ENCODE measurements at regions not wholly inside any gene's neighbourhood (a gene's known extent, or its start where the extent isn't known, plus 50 kb on each side); places are given as distances from the start of the nearest gene placed in this dataset.
A peak's percentile ranks its signal among the peaks of the same experiment; 100 is the strongest.

DNA sequence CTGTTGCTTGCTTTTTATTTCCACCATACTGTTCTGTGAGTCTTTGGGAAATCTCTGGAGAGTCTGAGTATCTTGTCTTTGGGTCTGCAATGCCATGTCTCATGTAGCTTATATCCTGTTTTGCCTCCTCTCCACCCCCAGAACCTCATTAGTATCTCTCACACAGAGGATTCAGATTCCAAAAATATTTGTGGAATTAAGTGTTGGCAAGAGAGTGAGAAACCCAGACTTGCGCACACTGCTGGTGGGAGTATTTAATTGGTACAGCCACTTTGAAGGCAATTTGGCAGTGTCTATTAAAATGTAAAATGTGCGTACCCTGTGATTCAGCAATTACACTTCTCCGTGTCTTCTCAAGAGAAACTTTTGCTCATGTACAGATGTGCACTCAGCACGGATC lies 68.6 kb downstream of the ZNF621 start:
- no peak for DNase-seq

GRCh38 chr3:40597441-40597840 lies 72.7 kb downstream of the ZNF621 start:
- no peak for DNase-seq

- DNase-seq, result no peak
Observed at GRCh38 chr3:40598338-40598737, 73.6 kb downstream of the ZNF621 start.

DNA sequence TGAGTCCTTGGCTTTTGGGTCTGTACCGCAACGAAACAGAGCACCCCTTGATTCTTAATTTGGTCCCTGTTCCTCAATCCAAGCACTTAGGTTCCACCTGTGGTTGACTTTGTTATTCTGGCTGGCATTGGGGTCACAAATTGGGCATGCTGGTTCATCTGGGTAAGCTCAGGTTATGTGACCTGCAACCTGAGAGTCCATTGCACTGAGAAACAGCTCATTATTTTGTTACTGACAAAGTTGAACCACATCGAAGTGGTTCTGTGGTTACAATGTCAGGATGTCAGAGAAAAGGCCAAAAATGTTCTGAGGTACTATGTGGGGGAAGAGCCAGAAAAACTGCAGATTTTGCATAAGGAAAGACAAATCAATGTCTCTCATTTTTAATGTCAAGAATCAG lies 74.2 kb downstream of the ZNF621 start:
- DNase-seq, result no peak

GRCh38 chr3:40602778-40603385 lies 78.1 kb downstream of the ZNF621 start:
- no peak for DNase-seq

- DNase-seq, result no peak
Observed at GRCh38 chr3:40605960-40606359, 81.2 kb downstream of the ZNF621 start.

DNA sequence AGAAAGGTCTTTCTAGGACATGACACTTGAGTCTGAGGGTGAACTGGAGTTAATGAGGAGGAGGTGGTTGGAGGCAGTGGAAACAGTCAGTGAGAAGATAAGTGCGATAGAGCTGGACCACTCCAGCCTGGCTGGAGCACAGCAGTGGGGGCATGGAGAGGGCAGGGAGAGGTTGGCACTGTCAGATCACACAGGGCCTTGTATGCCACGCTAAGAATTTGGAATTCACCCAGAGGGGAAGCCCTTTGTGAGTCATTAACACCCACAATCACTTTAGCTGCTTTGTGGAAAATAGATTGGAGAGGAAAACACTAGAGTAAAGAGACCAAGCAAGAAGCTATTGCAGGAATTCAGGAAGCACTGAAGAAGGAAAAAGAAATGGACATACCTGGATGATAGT lies 83.3 kb downstream of the ZNF621 start:
- DNase-seq, result no peak

GRCh38 chr3:40613306-40613705 lies 88.5 kb downstream of the ZNF621 start:
- DNase-seq, result no peak

DNA sequence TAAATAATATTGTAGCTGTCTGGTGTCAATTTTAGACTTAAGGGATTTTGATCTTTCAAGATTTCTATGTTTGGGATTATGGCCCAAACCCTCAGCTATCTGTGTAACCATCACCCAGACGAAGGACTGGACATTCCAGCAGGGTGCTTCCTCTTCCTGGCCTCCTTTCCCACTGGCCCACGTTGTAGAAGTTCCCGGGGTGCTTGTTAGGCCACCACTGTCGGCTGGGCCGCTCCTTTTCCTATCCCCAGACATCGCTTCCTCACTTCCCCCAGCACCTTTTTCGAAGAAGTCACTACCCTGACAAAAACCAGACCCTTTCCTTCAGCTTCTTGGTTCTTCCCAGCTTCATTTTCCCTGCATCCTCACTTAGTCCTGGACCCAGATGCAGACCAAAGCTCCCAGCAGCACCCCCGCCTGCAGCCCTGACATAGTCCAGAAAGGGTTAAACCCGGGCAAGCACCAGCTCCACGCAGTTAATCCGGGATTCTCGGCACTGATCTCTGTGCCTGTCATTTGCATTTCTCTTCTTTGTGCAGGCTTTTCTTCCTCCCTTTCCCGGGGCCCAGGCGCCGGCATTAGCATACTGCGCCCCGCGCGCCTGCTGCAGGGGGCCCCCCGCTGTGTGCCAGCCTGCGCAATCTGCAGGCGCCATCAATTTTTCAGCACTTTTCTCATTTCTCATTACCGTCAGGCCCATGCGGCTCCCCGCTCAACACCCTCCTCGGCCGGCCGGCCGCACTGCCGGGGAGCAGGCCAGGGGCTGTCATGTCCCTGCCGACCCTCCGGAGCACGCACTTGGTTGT lies 90.6 kb downstream of the ZNF621 start:
- DNase-seq, result no peak

DNA sequence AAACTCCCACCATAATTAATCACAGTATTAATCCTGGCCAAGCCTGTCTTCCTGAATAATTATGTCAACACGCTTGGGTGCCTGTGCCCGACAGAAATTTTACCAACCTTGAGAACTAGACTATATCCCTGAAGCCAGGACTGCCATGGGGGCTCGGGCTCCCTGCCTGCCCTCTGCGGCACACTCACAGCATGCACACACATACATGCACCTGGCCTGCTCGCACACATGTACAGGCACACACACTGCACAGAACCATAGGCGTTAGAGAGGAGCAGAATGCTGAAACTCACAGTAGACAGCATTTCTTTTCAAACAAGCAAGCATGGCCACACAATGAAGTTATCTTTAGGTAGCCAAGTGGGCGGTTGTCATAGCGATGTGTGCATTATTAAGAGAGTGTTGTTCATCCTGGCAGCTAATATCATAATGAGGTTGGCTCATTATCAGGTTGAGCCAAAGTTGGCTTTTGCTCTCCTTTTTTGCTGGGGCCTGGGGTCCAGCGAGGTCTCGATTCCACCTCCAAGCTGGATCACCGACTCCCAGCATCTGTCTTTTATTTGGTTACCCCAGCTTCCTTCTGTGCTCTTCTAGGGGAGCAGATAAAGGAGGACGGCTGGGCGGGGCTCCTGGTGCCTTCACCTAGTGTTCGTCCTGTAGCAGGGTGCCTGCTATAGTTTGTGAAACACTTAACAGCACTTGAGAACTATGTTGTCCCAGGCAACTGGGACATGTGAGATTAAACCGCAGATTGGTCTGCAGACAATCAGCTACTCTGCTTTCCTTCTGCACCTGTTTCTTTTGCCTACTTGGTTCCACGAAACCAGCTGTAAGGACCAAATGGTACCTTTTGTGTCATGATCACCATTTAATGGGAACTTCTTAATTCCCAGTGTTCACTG lies 91.4 kb downstream of the ZNF621 start:
- no peak for DNase-seq

DNA sequence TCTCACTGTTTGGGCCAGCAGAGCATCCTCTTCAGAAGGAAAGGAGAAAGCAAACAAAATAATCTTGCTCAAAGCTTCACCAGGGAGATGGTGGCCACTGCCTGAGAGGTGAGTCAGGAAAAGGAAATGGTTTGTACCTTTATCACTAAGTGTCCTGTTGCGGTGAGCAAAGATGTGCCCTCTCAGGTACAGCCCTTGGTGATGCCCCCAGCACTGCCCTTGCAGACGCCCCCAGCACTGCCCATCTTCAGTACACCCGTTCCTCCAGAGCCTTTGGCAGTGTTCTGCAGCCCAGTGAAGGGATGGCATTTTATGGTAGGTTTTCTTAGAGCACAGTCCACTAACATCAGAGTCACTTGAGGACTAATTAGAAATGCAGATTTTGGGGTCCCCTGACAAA lies 92.3 kb downstream of the ZNF621 start:
- no peak for DNase-seq

DNA sequence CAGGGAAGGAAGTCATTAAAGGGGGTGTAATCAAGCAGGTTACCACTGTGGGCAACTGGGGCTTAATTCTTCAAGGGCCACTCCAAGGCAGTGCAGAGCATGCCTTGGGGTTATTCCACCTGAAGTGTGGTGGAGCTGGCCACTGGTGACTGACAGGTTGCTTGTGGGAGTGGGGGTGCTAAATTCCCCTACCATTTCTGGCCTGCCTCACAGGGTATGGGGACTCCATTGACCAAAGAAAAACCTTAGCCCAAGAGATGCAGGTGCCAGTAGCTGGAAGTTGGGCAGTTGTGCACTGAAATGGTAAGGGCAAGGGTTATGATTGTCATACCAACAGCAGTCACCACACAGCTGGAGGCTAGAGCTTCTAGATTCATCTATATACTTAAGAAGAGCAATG lies 93.4 kb downstream of the ZNF621 start:
- DNase-seq, result no peak

DNA sequence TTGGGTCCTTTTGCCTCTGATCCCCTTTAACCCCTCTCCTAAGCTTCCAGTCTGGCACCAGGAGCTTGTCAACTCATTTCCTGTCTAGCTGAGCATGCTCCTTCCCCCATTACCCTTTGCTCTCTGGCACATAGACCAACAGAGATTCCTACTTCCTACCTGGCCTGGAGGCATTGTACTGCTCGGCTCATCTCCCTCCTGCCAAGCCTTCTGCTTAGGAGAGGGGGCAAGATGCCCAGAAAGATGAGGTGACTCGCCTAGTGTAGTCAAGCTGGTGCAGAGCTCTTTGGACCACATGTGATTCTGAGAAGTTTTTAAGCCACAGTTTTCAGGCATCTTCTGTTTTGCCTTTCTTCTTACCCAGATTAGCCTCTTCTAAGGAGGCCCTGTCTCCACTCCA lies 95.4 kb downstream of the ZNF621 start:
- DNase-seq, result no peak

GRCh38 chr3:40621252-40621651 lies 96.5 kb downstream of the ZNF621 start:
- no peak for DNase-seq

DNA sequence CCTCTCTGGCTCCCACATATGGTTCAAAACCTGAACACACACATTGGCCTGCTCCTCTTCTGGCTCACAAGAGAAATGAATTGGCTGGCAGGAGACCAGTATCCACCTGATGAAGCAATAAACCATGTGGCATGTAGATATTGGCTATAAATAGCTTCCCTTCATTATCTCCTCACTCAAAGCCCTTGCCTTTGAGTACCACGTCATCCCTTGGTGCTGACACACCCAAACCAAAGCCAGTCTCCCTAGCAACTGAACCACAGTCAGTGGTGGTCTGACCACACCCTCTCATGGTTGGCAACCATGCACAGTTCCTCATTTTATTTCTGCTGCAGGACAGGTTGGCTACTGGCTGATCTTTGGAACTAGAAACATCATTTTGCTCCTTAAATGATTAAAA lies 98.8 kb downstream of the ZNF621 start:
- DNase-seq, result peak; percentile 47

DNA sequence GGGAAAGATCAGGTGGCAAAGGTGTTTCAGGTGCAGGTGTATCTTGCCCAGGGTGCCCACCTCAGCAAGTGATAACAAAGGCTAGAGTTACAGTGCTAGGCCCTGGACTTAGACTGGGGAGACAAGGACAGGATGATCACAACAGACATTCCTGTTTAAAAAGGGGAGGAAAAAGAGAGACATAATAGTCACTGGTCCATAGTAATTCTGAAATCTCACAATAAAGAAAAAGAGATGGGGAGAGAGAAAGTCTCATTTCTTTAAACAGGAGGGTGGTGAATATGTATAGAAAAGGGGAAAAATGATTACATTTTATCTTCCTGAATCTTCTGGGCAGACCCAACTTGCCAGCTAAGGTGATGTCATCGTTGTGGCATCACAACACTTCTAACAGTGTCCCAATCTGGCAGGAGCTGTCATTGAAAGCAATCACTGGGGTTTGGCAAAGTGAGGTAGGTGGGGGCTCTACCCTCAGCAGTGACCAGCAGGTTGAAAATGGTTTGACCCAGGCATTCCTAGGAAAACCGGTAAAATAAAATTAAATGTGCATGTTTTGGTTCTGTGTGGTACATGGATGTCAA lies 99.5 kb downstream of the ZNF621 start:
- no peak for DNase-seq

GRCh38 chr3:40627095-40627494 lies 102.3 kb downstream of the ZNF621 start:
- DNase-seq, result no peak

- no peak for DNase-seq
Observed at GRCh38 chr3:40628984-40629383, 104.2 kb downstream of the ZNF621 start.

DNA sequence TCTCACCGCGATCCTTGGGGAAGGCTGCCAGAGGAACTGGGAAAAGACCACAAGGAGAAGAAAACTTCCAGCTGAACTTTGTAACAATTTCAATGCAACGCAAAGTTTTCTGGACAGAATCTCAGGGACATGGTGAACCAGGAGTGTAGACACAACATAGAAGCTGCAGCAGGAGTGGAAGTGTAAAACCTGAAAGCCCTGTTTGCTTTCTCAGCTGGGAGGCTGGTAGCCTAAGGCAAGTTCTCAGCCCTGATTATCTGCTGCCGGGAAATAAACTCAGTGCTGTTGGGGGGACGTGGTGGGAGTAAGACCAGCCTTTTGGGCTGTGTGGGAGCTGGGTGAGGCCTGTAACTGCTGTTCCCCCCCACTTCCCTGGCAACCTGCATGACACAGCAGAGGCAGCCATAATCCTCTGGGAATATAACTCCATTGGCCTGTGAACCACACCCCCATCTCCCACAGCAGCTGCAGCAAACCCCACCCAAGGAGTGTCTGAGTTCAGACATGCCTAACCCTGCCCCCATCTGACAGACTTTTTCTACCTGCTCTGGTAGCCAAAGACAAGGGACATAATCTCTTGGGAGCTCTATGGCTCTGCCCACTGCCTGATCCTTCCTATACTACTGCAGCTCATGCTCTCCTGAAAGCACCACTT lies 106.7 kb downstream of the ZNF621 start:
- DNase-seq, result no peak

DNA sequence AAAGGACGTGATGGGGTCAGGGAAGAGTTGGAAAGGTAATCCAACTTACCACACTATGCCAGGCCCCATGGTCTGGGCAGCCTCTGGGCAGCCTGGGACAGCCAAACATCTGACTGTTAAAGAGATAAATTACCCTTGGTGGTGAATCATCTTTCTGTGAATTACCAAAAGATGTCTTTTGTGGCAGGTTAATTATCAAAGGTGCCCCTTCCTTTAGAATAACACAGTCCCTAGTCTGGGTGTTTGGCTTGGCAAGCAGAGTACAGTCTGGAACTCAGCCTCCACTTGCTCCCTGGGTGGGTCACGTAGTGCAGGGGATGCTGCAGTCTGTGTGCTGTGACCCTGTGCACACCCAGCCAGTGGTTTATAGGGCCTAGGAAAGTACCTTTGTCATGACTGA lies 113.1 kb downstream of the ZNF621 start:
- no peak for DNase-seq

- no peak for DNase-seq
Observed at GRCh38 chr3:40639006-40639405, 114.2 kb downstream of the ZNF621 start.

DNA sequence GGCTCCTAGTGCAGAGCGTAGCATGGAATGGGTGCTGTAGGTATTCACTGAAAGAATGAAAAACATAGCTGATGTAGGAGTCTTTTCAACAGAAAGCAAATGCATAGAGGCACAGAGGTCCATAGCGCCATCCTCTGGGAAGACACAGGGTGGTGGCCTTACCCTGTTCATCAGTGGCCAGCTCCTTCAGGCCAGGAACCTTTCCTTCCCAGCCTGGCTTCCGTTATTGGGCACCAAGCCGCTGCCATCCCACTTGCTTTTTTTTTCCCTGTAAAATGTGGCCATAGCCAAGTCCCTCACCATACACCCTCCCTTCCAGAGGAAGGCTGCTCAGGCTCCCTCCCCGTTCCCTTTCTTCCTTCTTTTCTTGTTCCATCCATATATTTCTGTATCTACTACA lies 118.1 kb downstream of the ZNF621 start:
- no peak for DNase-seq

- DNase-seq, result no peak
Observed at GRCh38 chr3:40645883-40646282, 121.1 kb downstream of the ZNF621 start.

All from activated CD4-positive, alpha-beta T cell treated with anti-CD3 and anti-CD28 coated beads, Interleukin-10, Interleukin-2, amounts not matched to agents 100 ng/mL and 50 ng/mL, durations not matched to agents 16 hours and 8 hours (primary cell).